HG02885 (cell line): ENCODE measurements at regions not wholly inside any gene's neighbourhood (a gene's known extent, or its start where the extent isn't known, plus 50 kb on each side); places are given as distances from the start of the nearest gene placed in this dataset.
"Not testable (repeated sequence)": the region's sequence is repeated elsewhere in the genome, so short reads cannot be mapped to it uniquely, and the experiment has no call there.

ENCODE experiments used
- ATAC-seq: cut with Tn5 transposase; IDR thresholded peaks from one replicate; pipeline ENCODE4 v1.9.1; 2021; ENCODE audit warnings: mild to moderate bottlenecking; ENCODE audit not compliant: unreplicated experiment, poor library complexity

DNA sequence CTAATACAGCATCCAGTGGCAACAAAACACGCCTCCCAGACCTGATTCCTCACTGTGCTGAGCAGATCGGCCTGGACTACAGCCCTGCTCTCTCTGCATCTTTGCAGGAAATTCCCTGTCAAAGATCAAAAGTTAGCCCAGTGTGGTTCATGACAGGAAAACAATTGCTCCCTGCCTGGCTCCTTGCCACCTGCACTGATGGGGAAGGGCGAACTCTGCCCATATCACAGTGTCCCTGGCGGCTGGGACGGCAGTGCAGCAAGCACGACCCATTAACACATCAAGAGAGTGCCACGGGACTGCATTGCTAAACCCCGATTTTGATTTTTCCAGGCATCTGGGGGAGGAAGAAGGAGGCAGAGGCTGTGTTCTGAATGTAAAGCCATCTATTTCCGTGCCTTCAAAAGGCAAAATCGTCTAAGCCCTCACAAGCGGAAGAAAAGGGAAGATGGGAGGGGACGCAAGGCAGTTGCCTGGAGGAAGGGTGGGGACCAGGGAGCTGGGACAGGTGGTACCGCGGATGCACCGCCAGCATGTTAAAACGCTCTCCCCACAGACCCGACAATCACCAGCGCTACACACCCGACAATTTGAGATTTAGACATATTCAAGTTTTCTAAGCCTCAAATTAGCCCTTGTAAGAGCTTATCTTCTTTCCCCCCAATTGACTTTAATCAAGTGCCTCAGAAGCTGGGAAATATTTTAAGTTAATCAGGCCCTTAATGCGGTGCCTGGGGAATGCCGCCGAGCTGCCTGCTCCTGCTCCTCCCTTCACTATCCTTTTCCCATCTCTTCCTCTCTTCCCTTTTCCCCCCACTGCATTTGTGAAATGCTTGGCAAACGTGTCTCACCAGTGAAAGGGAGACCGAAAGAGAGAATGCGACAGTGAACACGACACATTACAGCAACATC, 238.8 kb upstream of the CDH5 start:
- ATAC-seq, result no peak

DNA sequence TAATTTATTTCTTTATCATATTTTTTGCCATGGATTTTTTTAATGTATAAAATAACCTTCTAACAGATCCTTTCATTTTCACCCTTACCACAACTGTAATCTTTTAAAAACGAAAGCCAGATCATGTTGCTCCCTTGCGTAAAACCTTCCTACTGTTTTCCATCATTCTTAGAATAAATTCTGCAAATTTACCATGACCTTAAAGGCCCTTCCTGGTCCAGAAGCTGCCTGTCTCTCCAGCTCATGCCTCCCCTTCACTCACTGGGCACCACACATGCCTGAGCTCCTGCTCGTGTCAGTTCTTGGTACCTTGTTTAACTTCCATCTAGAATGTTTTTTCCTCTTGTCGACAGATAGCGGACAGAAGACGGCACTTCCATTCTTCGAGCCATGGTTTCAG, 245.0 kb upstream of the CDH5 start:
- ATAC-seq, result no peak

DNA sequence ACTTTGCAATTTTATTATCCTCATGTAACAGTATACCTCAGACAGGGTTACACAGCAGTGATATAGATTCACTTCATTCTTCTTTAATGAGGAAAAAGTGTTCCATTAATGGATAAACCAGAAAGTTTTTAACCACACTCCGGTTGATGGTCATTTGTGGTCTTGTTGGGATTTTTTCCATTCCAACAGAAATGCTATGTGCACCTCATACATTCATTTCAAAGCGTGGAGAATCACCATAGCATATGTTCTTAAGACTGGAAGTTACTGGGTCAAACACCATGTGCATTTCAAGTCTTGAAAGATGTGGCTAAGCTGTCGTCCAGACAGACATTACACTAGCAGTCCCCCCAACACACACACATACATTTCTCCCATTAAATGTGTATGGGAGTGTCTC, 245.8 kb upstream of the CDH5 start:
- no peak for ATAC-seq

DNA sequence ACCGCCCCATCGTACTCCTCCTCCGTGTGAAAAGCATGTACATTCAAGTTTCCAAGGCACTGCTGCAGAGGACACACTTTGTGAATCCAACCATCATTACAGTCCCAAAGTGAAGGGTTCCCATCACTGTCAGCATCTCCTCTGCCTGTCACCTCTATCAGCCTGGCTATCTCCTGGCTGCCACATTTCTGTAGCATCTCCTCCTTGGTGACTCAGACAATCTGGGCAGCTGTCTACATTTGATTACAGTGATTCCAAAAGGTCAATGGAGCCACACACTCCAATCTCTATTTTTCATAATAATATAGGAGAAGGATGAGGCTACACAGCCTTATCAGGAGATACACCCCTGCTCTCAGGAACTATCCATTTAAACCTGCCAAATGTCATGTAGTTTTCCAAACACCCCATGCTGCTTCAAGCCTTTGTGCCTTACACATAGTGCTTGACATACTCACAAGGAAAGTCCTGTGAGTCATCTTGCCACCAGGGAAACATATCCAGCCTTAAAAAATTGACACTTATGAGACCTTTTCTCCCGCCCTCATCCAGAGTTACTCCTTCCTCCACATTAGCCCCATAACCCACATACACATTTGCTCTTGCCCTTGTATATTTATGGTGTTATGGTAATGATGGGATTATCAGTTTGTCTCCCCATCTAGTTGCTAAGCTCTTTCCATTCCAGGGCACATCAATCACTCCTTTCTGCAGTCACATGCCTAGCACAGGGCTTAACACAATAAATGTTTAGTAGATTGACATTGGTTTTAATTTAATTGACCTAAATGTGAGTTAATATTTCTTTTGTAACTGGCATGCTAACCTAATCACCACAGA, 250.1 kb upstream of the CDH5 start:
- ATAC-seq, result no peak

DNA sequence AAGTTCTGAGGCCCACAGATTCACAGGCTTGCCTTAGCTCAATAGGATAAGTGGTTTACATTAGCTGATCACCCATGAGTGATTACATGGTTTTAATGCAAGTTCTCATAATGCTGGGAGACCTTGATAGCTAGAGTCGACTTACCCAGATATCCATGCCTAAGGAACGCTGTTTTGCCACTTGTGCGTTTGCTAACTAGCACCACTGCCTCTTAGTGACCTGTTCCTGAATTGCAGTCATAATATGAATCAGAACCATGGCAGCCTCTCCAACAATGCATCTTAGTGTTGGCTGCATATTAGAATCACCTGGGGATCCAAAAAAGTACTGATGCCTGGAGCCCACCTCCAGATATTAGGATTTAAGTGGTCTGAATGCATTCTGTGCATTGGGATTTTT, 251.1 kb upstream of the CDH5 start:
- no peak for ATAC-seq

DNA sequence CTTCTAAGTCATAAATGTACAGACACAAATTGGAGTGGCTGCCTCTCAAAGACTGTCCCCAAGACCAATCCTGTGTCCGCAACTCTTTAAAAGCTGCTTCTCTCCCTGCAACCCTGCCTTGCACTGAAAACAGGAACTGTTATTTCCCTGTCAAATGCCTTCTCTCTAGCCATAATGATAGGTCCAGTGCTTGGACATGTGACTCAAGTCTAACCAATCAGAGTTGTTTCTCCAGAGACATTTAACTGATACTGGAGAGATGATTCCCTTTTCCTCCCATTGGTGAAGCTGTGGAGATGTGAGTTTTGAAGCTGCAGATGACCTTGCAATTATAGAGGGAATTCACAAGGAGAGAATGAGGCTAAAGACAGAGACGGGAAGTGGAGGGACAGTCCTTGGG, 253.3 kb upstream of the CDH5 start:
- ATAC-seq, result no peak

DNA sequence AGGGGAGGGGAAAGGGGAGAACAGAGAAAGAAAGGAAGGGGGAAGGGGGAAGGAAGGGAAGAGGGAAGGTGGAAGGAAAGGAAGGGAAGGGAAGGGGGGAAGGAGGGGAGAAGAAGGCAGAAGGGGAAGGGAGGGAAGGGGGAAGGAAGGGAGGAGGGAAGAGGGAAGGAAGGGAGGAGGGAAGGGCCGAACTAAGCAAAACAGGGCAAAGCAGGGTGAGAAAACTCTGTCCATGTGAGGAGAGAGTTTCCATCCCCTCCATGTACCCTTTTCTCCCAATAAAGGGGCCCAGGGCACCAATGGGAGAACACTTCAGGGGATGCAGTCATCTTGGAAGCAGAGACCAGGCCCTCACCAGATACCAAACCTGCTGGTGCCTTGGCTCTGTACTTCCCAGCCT, 256.8 kb upstream of the CDH5 start:
- no peak for ATAC-seq

DNA sequence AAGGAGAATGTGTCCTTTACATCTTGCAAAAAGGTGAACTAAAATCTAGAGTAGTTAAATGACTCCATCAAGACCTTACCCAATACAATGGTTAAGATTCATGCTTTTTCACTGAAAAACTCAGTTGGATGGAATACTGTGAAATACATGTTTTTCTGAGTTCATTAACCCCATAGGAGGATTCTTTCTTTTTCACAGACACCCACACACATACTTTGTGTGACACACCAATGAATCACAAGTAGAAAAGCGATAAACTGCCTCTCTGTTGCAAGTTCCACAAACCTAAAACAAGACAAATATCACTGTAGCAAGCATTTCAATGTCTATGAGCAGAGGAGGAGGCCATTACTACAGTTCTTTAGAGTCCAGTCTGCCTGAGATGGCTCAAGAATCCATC, 258.8 kb upstream of the CDH5 start:
- no peak for ATAC-seq

DNA sequence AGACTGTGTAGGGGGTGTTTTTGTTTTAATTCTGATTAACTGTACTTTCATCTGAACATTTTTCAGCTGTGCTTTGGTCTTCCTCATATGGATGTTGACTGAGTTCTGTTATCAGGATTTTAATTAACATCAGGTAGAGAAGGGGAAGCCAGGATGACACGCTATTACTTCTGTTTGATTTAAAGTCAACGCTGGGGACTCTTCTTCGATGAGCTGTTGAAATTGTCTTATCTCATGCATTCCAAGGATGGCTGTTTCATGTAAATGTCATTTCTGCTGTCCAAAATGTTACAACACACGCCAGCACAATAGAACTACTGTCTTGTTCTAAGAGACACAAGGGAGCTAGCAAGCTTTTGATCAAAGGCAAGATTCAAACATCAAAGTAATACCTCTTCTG, 263.3 kb upstream of the CDH5 start:
- ATAC-seq, result no peak

DNA sequence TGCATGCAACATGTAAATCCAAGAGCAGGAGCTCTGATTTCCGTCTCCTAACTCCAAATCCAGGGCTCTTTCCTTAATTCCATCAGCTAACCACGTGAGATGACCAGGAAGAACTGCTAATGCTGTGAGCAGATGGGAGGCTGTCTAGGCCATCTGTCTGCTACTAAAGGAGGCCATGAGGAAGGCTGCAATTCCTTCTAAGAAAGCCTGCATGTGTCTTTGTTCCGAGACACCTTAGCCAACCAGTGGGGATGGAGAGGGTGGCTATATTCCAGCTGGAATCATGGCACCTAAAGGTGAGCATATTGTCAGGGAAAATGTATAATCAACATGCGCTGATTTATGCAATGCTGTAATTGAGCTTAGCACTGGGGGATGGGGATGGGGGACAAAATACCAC, 267.2 kb upstream of the CDH5 start:
- no peak for ATAC-seq

DNA sequence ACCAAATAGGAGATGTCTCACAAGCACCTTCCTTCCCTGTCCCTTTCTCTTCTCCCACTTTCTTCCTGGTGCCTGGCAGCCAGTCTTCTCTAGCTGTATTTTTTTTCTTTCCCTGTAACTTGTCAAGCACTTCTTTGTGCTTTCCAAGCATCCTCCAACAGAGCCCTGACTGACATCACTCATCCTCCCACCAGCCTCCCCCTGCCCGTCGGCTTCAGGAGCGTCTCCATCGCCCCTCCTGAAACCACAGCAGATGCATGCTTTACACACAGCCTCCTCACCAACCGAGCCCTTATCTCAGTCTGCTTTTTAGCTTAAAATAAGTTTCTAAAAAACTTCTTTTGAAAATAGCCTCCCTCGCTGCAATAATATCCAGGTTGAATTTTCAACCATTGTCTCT, 268.7 kb upstream of the CDH5 start:
- no peak for ATAC-seq

DNA sequence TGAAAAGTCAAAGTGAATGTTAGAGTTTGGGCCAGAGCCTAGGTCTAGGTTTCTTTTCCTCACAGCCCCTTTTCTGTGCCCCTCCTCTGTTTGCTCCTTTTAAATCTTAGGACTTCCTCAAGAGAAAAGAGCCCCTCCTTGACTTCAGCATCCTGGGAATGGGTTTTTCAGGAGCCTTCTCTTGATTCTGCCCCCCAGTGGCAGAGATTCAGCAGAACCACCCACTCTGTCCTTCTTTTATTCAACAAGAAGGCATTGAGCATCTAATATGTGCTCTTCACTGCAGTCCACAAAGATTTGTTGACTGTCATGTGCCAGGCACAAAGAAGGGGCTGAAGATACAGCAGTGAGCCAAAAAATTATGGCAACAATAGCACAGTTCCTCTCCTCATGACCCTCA, 270.8 kb upstream of the CDH5 start:
- ATAC-seq, result no peak

DNA sequence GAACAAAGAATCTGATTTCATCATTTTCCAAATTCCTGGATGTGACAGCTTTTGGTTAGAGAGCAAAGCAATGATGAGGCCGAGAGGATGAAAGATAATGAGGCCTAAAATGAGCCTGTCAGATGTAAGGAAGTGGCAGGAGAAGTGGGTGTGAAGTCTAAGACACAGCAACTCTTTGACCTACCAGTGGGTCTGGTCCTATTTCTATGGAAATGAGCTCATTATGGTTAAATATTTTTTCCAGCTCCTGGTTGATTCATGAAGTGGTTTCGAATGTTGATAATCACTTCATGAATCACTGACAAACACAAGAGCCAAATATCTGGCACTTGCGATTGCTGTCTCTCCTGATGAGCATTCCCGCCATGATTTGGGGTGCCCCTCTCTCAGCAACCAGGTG, 273.3 kb upstream of the CDH5 start:
- no peak for ATAC-seq

DNA sequence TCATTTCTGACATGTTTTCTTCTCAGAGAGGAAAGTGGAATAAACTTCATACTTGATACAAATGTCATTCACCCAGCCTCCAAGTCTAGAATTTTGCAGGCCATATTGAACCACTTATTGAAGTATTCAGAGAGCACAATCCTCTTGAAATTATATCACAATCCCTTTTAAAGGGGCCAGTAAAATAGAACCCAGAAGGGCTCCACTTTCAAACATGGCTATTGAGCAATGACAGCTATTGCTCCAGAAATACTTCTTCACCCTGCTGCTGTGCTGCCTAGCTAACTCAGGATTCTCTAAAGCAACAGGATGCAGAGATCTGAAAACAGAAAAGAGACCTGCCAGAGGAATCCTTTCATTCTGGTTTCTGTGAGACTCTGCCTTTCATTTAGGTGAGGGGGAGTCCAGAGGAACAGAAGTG, 275.0 kb upstream of the CDH5 start:
- ATAC-seq, result no peak

DNA sequence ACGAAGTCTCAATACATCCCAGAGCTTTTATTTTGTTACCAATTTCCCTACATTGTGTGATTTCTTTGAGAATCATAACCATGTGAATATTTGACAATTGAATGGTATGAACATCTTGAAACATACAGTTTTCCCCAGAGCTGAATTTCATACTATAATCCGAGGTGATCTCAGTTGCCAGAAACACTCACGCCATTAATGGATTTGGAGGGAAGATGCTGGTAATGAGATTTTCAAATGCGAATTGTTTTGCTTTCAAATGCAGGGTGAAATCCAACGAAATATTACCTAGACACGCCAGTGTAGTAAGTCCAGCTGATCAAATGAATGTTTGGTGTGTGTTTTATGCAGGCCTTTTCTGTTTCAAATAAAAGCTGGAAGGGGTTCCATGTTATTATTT, 277.8 kb upstream of the CDH5 start:
- ATAC-seq, result no peak

DNA sequence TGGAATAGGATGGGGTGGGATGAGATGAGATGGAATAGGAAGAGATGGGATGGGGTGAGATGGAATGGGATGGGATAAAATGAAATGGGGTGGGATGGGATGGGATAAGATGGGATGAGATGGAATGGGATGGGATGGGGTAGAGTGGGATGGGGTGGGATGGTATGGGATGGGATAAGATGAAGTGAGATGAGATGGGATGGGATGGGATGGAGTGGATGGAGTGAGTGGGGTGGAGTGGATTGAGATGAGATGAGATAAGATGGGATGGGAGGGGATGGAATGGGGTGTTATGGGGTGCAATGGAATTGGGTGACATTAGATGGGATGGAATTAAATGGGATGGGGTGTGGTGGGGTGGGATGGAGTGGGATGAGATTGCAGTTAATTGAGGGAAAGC, 279.2 kb upstream of the CDH5 start:
- ATAC-seq, result no peak

DNA sequence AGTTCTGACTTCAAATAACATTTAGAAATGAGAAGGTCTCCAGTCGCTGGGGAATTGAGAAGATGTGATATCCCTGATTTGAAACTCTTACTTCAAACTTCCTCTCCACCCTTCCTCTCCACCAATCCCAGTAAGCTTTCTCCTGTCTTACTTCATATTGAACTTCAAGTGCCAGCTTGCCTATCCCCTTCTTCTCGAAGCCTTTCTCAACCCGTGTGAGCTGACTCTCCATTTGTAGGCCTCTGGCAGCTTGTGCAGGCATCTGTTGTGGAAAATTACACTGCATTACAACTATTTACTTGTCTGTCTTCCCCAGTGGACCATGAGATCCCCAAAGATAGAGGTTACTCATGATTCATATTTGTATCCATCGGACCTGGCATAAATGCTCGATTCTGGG, 280.8 kb upstream of the CDH5 start:
- no peak for ATAC-seq

DNA sequence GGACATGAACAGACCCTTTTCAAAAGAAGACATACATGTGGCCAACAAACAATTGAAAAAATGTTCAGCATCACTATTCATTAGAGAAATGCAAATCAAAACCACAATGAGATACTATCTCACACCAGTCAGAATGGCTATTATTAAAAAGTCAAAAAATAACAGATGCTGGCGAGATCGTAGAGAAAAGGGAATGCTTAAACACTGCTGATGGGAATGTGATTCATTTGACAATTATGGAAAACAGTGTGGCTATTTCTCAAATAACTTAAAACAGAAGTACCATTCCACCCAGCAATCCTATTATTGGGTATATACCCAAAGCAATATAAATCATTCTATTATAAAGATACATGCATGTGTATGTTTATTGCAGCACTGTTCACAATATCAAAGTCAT, 281.8 kb upstream of the CDH5 start:
- not testable (repeated sequence) for ATAC-seq

DNA sequence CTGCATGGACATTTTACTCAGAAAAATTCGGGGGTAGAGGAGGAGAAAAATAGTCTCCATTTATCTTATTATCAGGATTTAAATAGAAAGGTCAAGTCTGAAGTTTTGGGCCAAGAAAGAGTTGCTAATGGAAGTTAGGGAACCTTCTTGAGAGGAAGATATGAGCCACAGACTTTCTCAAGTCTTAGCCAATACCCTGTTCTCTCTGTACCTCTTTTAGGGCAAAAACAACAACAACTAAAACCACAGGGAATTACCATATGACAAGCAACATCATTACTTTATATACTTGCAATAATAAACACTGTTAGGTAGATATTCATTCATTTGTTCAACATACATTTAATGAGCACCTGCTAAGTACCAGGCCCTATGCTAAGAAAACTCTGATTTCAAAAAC, 282.2 kb upstream of the CDH5 start:
- ATAC-seq, result no peak

DNA sequence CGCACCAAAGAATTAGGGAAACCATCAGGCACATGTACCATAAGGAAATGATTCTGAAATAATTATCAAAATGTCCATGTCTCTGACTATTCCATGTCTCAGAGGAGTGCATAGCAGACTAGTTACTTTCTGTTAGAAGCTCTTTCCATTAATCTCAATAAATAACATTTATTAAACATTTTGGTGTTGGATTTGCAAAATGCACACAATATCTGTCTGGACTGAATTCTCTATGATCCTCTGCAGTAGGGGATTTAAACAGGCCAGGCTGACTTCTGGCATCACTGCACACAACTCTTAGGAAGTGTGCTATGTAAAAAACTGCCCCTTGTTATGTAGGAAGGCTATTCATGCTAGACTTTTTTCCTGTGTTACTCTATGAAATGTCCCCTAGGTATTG, 283.3 kb upstream of the CDH5 start:
- ATAC-seq, result no peak

DNA sequence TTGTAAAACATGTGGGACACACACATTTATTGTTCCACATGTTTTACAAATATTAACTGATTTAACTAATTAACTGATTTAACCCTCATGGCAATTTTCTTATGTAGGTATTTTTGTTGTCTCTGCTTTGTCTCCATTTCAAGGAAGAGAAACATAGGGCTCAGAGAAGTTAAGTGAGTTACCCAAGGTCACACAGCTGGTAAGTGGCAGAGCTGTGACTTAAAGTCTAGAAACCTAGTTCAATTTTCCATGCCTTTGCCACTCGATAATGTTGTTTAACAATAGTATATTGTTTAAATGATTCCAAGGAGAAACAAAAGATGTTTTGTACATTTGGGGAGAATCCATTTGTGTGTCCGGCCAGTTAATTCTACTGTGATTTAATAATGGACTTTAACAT, 284.1 kb upstream of the CDH5 start:
- ATAC-seq, result no peak
